Renal cortical epithelial cell (primary cell): ENCODE measurements at regions not wholly inside any gene's neighbourhood (a gene's known extent, or its start where the extent isn't known, plus 50 kb on each side); places are given as distances from the start of the nearest gene placed in this dataset.

Experiments used
- DNase-seq: peaks from one replicate; pipeline ENCODE4 v3.0.0-alpha.2; 2011; ENCODE audit warnings: low read depth

DNA sequence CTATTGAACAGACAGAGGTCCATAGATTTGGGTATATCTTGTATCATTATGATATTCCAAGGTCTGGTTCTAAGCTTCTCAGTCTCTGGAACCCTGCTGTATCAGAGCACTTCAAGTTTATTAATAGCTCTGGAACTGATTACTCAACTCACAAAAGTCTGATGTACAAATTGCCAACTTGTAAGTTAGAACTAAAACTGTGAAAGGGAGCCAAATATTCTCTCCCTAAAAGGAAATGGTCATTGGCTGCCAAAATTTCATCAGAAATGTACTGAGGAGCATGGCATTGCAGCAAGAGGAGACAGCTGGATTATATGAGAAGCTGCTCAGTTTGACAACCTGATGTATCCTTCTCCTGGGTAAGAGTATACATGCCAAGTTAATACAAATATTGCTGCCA, 828.8 kb upstream of the SEL1L start:
- no peak for DNase-seq

DNA sequence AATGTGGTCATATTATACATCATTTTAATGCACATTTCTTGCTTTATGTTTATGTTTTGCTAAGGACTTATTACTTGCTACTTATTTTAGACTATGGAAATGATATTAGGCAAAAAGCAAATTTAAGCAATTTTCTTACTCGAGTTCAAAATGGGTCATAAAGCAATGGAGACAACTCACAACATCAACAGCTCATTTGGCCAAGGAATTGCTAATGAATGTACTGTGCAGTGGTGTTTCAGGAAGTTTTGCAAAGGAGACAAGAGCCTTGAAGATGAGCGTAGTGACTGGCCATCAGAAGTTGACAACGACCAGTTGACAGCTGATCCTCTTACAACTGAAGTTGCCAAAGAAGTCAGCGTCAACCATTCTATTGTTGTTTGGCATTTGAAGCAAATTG, 831.8 kb upstream of the SEL1L start:
- no peak for DNase-seq

DNA sequence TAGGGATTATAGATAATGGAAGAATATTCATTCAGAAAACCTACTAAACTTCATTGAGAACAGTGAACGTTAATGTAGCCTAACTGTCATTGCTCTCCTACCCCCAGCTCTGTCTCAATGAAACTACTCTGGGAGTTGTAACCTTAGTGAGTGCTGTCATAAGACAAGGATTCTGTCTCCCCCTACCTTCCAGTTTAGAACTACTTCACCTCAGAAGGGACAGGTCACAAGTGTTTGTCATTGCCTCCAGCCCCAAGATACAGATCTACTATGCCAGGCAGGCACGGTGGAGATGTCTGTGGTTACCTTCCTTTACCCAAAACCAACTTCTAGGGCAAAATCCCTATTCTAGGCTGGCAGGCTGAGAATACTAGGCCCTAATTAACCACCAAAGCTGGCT, 833.1 kb upstream of the SEL1L start:
- DNase-seq = no peak

DNA sequence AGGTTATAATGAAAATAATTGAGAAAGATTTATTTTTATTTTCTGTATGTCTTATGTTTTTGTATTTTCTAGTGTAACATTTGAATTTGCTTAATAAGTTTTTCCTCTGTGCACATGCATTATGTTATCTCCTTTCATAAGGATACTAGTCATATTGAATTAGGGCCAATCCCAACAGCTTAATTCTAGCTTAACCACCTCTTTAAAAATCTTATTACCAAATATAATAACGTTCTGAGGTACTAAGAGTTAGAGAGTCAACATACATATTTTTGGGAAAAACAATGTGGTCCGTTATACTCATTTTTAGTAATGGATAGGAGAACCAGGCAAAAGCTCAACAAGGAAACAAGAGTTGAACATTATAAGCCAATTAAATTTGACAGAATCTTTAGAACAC, 845.6 kb upstream of the SEL1L start:
- DNase-seq = no peak

DNA sequence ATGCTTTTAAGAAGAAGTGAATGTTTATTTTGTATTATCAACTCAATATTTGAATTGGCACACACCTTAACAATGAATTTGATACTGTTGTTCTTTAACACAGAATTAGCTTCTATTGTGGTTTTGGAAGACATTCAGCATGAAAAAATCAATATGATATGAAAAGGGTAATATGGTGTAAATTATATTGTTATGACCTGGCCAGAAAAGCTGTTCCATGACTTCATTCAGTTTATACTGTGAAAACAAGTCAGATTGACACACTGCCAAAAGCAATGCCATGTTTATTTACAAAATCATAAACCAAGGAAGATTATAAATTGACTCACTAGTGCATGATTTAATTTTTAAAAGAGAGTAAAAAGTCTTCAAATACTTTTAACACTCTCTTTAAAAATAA, 851.4 kb upstream of the SEL1L start:
- no peak for DNase-seq

DNA sequence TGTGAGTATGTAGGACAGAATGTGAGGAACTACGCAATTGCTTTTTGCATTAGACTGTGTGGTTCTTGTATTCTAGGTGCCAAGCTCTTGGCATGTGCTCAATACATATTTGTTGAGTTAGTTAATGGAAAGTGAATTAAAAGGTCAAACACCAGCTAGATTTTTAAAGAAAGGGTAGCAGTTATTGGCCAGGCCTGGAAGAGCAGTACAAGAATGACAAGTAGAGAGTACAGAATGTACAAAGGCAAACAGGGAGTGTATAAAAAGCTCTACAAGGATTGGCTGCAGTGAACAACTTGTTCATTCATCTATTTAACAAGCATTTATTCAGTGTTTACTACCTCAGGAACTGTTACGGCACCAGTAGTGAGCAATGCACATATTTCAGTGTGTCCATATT, 854.0 kb upstream of the SEL1L start:
- DNase-seq = no peak

DNA sequence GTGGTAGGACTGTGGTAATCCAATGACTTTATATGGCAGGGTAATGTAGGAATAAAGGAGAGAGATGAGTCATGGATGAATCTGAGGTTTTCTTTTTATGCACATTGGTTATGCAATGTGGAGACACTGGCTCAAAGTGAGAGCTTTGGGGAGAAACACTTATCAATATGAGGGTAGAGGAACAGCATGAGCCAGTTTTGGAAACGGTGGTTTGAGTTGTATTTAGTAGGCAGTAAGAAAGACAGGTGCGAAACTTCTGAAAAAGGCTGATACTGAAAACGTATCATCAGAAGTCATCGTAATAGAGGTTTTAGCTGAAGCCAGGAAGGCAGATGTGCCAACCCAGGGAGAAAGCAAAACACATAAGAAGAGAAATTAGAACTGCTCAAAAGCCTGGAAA, 854.8 kb upstream of the SEL1L start:
- no peak for DNase-seq

DNA sequence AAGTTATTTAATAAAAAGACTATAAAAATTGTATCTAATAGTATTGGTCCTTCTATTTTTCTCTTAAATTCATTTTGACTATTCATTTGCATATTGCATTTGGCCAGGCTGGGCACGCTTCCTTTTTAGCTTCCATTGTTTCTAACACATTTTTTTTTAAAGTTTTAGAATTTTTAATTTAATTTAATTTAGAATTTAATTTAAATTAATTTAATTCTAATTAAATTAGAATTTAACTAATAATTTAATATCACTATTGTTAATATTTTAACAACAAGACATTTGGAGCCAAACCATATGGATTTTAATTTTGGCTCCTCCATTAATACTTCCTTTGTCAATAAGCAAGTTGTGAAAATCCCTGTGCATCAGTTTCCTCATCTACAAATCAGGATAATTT, 856.9 kb upstream of the SEL1L start:
- DNase-seq = no peak

DNA sequence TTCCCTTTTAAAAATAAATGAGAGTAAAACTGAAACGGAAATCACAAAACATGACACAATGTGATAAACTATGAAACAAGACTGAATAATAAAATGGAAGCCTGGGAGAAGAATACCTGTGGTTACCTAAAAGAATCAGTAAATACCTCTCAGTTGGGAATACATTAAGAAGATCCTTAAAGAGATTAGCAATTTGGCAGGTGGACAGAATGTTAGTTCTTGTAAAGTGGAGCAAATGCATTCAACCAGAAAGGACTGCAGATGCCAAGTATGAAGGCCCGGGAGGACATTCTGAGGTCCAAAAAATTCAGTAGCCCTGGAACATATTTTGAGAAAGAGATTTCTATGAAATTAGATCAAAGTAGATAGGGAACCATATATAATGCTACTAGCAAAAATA, 861.3 kb upstream of the SEL1L start:
- no peak for DNase-seq

DNA sequence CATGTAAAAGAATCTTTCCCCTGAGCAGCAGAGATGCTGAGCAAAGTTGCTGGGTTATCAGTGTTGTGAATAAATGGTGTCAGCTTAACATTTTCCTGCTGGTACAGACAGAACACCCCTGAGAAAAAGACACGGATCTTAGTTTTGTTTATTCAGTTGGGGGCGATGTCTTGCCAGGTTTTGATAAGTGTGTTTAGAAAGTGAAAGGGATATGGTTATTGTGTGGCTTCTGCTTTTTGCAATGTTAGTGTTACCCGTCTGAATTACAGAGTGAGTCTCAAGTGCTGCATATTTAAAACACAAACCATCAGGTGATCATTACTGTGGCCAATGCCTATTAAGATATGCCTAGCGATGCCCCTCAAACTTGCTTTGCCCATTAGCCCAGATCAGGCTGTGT, 864.6 kb upstream of the SEL1L start:
- no peak for DNase-seq

DNA sequence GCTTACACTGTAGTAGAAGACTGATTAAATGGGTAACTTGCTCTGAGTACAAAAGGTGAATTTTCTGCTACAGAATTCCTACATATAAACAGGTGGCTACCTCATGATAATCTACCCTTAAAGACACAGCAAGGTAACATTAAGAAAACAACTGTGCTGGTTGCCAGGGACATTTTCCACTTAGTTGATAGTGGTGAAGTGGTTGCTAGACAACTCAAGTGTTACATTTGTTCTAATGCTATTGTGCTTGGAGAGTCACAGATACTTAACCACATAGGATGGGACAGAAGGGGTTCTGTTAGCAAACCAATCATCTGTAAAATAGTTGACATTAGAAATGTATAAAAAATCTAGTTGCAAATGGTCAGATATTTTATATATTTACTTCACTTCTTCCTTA, 870.3 kb upstream of the SEL1L start:
- no peak for DNase-seq

DNA sequence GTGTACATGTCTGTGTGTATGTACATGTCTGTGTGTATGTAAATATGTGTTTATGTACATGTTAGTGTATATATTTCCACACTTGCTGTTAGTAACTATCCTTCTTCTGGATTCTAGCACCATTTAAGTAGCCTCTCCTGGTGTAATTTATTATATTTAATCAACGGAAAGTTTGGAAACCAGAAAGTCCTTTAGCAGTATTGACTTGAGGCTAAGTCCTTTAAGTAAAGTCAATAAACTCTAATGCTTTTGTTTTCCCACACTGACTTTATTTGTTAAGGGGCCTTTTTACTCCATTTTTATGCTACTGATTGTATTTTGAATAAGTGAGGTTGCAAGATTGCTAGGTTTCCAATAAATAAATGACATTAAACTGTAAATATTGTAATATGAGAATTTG, 876.4 kb upstream of the SEL1L start:
- no peak for DNase-seq

DNA sequence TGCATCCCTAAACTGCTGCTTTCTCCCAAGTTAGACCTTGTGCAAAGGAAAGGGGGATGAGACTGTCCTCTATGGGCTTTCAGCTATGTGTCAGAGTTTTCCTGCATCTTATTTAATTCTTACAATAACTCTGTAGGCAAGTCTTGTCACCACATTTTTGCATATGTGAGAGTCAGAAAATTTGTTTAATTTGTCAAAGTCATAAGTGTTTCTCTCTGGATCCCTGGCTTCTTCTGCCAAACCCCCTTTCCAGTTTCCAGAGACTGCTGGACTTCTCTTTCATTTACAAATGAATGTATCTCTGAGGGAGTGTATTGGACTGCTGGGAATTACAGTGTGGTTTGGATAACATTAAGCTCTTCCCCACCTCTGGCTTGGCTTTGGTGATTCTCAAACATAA, 877.6 kb upstream of the SEL1L start:
- DNase-seq = no peak

DNA sequence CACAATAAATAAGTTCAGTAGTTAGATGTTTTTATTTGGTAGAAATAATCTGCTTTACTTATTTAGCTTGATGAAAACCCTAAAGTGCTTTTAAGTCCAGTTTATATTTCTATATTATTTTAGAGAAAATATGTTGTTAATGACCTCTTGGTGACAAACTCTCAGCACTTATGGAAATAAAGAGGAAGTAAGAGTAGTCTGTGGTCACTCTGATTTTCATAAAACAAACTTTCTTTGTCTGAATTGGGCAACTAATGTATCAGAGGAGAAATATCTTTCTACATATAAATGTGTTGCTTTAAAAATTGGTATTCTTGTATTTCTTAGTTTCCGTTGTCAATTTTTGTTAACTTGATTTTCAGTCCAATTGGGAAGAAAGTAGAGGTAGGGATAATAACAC, 878.9 kb upstream of the SEL1L start:
- DNase-seq = no peak

DNA sequence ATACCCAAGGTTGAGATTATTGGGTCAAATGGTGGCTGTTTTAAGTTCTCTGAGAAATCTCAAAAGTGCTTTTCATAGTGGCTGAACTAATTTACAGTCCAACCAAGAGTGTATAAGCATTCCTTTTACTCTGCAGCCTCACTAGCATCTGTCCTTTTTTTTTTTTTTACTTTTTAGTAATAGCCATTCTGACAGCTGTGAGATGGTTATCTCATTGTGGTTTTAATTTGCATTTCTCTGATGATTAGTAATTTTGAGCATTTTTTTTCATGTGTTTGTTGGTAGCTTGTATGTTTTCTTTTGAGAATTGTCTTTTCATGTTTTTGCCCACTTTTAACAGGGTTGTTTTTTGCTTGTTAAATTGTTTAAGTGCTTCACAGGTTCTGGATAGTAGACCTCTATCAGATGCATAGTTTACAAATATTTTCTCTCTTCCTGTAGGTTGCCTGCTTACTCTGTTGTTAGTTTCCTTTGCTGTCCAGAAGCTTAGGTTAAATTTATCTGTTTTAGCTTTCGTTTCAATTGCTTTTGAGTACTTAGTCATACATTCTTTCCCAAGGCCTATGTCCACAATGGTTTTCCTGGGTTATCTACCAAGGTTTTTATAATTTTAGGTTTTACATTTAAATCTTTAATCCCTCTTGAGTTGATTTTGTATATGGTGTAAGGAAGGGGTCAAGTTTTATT, 881.3 kb upstream of the SEL1L start:
- no peak for DNase-seq

DNA sequence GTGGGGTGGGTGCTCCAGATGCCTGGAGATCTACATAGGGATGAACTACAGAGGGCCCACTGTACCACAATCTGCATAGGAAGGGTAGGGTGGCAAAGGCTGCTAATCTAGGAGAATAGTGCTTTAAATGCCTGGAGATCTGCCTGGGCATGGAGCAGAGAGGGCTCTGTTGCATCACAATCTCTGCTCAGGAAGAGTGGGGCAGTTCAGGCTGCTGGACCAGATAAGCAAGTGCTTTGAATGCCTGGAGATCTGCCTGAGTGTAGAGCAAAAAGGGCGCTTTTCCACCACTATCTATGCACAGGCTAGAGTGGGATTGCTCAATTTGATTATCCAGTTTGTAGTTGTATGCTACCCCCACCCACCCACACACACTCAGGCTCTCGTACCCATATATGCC, 886.3 kb upstream of the SEL1L start:
- no peak for DNase-seq

DNA sequence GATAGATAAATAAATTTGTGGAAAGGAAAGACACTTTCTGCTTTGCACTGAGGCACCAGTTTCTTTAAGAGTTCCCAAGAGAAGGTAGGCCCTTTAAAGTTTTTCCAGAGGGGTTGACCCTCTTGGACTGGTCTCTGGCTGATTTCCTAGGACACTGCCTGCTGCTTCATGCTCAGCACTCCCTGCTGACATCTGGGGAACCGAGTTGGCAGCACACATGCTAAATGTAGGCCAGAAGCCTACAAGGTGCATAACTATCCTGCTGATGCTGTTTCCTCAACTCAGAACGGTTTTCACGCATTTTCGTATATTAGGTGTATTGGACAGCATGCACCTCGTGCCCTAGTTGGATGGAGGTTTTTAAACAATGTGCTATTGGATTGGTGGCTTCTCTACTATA, 887.2 kb upstream of the SEL1L start:
- DNase-seq = no peak

DNA sequence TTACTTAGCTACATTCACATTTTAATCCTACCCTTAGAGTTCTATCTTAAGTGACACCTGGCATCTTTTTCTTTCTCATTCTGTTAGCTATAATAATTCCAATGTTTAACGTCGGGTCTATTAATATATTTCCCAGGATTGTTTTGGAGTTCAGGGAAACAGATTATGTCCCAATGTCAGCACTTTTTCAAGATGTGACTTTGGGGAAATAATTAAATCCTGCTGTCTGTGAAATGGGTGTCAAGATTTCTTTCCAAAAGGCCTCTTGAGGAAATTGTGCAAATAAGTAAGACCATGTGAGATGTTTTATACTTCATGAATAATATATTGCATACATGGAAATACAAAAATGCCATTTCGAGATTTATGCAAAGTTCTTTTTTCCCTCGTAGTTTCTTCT, 887.6 kb upstream of the SEL1L start:
- no peak for DNase-seq

DNA sequence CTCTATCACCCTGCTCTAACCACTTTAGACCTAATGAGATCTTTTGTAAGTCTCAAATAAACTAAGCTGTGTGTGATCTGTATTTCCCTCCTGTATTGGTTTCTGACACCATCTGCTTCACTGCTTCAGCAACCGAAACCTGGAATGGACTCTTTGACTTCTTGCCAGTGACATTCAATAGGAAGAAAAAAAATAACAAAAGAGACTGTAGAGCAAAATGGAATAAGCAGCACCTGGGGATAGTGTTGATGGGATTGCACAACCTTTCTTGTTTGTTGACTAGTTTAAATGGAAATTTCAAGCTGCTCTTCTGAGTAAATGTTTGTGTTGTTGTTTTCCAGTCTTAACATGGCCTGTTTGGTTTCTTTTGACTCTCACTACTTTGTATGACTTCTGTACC, 888.6 kb upstream of the SEL1L start:
- DNase-seq = no peak

DNA sequence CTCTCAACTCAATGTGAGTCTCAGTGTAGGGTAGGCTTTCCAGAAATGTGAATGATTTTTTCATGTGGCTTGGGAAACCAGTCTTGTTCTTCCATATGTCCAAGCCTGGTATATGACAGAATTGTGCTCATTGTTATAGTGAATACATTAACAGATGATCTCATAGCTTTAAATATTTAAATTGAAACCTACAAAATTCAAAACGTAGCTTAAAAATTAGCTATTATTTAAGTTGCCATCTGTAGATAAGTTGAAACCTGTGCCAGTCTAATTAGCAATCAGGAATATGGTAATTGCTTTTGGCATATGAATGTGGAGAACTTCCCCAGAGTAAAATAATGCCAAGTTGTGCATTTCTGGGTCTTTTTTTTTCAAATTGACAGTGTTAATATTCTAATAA, 891.6 kb upstream of the SEL1L start:
- no peak for DNase-seq

DNA sequence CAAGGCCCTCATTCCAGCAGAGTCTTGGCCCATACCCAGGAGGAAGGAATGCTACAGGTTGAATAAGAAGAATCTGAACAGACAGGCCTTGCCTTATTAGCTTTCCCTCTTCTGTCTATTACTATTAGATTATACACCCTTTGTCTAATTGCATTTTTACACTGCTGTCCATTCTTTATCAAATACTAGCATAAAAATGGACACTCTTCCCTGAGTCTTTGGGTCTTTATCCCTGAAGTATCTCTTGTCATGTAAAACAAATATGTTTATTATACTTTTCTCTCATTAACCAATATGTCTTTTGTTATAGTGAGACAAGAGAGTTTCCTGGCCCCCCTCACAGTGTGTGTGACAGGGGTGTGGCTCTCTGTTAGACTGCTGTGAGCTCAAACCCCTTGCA, 897.4 kb upstream of the SEL1L start:
- no peak for DNase-seq

DNA sequence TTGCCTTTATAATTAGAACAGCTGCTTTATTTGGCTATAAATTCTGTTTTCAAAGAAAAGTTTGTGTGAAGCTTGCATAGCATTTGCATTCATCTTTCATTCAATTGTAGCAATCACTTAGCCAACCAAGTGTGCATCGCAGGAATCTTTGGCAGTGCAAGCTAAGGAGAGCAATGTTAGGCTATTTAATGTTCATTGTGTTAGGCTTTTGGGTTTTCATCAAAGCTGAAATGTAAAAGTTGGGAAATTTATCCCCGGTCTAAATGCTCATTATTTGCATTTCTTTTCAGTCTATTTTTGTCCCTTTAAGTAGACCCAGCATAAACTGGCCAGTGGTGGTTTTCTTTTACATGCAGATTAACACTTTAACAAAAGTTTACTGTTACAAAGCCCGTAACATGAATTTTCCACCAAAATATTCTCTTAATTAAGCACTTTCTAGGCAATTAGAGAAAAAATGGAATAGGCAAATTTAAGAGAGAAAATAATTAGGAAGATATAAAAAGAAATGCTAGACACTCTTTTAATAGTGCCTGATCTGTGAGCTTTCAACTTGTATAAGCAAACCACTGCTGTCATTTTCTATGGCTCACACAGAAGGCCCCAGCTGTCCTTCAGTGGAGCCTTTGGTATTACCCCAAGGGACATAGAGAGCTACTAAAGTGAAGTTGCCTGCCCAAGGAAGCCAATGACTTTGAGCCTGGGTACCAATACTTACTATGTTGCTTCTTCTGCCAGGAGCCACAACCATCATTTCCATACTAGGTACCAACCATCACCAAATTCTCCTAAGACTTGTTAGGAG, 898.9 kb upstream of the SEL1L start:
- no peak for DNase-seq

DNA sequence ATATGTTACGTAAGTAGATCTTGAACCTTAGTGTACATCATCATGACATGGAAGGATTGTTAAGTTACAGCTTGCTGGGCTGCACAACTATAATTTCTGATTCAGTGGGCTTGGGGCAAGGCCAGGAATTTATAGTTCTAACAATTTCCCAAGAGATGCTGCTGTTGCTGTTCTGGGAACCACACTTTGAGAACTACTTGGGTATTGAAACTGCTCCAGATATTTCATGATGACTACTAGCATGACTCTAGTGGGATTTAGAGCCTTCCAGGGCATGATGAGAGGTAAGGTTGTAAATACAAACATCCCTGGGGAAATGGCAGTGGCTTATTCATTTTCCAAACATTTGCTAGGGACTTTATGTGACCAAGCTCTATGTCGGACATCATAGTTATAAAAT, 904.8 kb upstream of the SEL1L start:
- DNase-seq = no peak

DNA sequence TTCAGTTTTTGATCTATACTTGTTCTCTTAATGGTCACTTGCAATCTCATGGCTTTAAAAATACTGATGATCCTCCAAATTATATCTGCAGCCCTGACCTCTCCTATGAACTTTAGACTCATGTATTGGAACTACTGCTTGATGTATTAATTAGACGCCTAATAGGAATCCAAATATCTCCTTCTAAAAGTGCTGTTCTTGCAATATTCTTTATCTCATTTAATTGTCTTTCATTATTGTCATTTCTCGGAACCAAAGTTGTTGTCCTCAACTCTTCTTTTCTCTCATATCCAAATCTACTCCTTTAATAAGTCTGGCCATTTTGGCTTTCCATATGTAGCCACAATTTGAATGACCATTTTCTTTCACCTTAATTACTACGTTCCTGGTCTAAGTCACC, 907.6 kb upstream of the SEL1L start:
- DNase-seq = no peak
